Breast epithelium (tissue), 3 donors: ENCODE measurements at regions not wholly inside any gene's neighbourhood (a gene's known extent, or its start where the extent isn't known, plus 50 kb on each side); places are given as distances from the start of the nearest gene placed in this dataset.
"Not testable (repeated sequence)": the region's sequence is repeated elsewhere in the genome, so short reads cannot be mapped to it uniquely, and the experiment has no call there.

ENCODE experiments used
- POLR2A ChIP-seq: fragments of 450-650 bp; IDR thresholded peaks from one replicate; pipeline ENCODE4 v1.6.1; 2016; ENCODE audit warnings: antibody characterized with exemption, mild to moderate bottlenecking, moderate library complexity
- TF ChIP-seq, protein P1 (sequence below), 3 donors: fragments of 450-650 bp; IDR thresholded peaks; one replicate each; pipeline ENCODE4 v1.5.1; 2016 to 2017; ENCODE audit warnings: antibody characterized with exemption in 3 of 3, mild to moderate bottlenecking in 3 of 3, moderate library complexity in 3 of 3

GRCh38 chr2:132324005-132324404, 92.6 kb upstream of the GPR39 start:
- TF ChIP-seq, protein P1, sequence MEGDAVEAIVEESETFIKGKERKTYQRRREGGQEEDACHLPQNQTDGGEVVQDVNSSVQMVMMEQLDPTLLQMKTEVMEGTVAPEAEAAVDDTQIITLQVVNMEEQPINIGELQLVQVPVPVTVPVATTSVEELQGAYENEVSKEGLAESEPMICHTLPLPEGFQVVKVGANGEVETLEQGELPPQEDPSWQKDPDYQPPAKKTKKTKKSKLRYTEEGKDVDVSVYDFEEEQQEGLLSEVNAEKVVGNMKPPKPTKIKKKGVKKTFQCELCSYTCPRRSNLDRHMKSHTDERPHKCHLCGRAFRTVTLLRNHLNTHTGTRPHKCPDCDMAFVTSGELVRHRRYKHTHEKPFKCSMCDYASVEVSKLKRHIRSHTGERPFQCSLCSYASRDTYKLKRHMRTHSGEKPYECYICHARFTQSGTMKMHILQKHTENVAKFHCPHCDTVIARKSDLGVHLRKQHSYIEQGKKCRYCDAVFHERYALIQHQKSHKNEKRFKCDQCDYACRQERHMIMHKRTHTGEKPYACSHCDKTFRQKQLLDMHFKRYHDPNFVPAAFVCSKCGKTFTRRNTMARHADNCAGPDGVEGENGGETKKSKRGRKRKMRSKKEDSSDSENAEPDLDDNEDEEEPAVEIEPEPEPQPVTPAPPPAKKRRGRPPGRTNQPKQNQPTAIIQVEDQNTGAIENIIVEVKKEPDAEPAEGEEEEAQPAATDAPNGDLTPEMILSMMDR (IDR thresholded peaks at IDR 0.05): not testable (repeated sequence)
- not testable (repeated sequence) for TF ChIP-seq POLR2A
